C4-2B (cell line): ENCODE measurements at regions not wholly inside any gene's neighbourhood (a gene's known extent, or its start where the extent isn't known, plus 50 kb on each side); places are given as distances from the start of the nearest gene placed in this dataset.
"Not testable (repeated sequence)": the region's sequence is repeated elsewhere in the genome, so short reads cannot be mapped to it uniquely, and the experiment has no call there.

Experiments used
- H3K27ac ChIP-seq: fragments of 450-650 bp; 2 replicates; pipeline ENCODE4 v1.5.1; 2017
- CTCF ChIP-seq: fragments of 450-650 bp; conservative IDR thresholded peaks from 2 replicates; pipeline ENCODE4 v1.5.1; 2017; ENCODE audit warnings: mild to moderate bottlenecking
- ZFX ChIP-seq: fragments of 450-650 bp; IDR thresholded peaks from 2 replicates; pipeline ENCODE4 v1.6.1; 2017

DNA sequence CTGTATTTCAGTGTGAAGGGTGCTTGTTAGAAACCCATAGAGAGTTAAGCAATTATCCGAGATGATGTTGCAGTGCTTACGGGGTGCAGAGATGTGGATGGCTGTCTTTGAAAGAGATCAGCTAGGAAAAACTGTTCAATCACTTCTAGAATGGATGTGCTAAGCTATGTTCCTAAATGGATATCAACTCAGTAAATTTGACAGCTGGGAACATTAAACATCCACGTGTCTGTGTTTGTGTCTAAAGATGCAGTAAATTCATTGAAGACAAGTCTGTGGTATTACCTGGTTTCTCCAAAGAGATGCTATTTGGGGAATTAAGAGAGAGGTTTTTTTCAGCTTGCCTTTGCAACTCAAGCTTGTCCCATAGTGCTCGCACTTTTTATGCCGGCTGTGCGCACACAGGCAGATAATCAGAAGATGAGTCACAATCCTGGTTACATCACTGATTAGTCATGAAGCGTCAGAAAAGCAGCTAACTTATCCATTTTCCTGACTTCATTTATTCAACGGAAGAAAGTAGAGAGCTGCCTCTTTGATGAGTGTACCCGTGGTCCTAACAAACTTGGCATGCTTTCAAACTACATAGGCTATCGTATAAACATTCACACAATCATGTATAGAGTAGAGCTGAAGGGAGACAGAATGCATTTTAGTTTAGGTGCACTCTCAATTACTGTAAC lies 691.7 kb upstream of the SLC35B3 start:
- TF ChIP-seq ZFX (no peak), CTCF (no peak)
- no peak overlapping the region for H3K27ac ChIP-seq

GRCh38 chr6:9126034-9126433 lies 690.7 kb upstream of the SLC35B3 start:
- H3K27ac ChIP-seq, result not testable (repeated sequence)

DNA sequence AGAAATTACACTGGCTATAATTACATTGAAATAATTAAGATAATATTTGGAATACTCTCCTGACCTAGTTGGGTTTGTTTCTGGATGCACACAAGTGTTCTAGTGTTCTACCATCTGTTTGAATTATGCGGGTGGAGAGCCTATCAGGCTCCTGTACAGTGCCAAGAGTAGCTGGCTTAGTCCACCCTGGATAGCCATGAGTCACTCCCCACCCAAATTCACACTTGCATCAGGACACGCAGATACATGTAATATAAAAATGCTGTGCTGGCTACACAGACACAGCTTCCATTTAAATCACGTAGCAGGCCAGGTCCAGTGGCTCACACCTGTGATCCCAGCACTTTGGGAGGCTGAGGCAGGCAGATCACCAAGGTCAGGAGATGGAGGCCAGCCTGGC lies 686.2 kb upstream of the SLC35B3 start:
- H3K27ac ChIP-seq, result no peak overlapping the region
- TF ChIP-seq ZFX (no peak), CTCF (no peak)

GRCh38 chr6:9116026-9116425 lies 680.7 kb upstream of the SLC35B3 start:
- TF ChIP-seq ZFX, result no peak
- TF ChIP-seq CTCF, result no peak
- H3K27ac ChIP-seq, result peak overlapping the region; percentile 43; the same call in 1 of the 2 replicates

DNA sequence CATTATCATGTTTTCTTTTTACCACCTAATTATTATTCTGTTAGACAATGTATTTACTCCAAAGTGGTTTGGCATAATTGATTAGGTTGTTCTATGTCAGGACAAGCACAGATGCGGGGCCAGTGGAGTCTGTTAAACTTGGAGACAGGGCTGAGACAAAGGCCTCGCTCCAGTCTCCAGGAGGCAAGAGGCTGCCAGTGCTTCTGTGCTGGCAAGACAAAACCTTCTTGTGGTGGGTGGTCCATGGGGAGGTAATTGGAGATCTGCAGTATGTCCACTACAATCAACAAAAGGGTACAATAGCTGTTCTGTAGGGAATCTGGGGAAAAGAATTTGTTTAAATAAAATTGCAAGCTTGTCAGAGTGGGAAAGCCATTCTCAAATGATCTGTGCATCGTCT lies 677.2 kb upstream of the SLC35B3 start:
- H3K27ac ChIP-seq, result no peak overlapping the region
- TF ChIP-seq ZFX, result no peak
- TF ChIP-seq CTCF, result no peak

GRCh38 chr6:9103876-9104521 lies 668.7 kb upstream of the SLC35B3 start:
- no peak for TF ChIP-seq ZFX
- no peak for TF ChIP-seq CTCF
- H3K27ac ChIP-seq, result no peak overlapping the region

DNA sequence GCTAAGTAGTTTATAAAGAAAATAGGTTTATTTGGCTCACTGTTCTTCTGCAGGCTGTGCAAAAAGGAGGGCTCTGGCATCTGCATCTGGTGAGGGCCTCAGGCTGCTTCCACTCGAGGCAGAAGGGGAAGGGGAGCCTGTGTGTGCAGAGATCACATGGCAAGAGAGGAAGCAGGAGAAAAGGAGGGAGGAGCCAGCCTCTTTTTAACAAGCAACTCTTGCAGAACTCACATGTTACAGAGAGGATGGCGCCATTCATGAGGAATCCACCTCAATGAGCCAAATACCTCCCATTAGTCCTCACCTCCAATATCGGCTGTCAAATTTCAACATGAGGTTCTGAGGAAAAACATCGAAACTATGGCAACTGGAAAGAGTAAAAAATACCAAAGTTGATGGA lies 666.6 kb upstream of the SLC35B3 start:
- no peak overlapping the region for H3K27ac ChIP-seq

More for the DNA sequence above, 666.6 kb upstream of the SLC35B3 start:
- TF ChIP-seq ZFX (no peak), CTCF (no peak)
